Uterus (tissue), 3 donors: ENCODE measurements at regions not wholly inside any gene's neighbourhood (a gene's known extent, or its start where the extent isn't known, plus 50 kb on each side); places are given as distances from the start of the nearest gene placed in this dataset.

Experiments
- DNase-seq, 2 donors: peaks; one replicate each; pipeline ENCODE4 v3.0.0-alpha.2; 2019 to 2020
- H3K27ac ChIP-seq, 2 donors: fragments of 200-600 bp; sonication (generic); 1 replicate in 1 of 2; 2 replicates in 1 of 2; pipeline ENCODE4 v1.5.1; 2016 to 2018
- H3K27me3 ChIP-seq, 2 donors: fragments of 200-600 bp; sonication (generic); one replicate each; pipeline ENCODE4 v1.5.1; 2018 to 2019; ENCODE audit warnings: control low read depth in 1 of 2
- H3K36me3 ChIP-seq, 2 donors: fragments of 200-600 bp; sonication (generic); one replicate each; pipeline ENCODE4 v1.5.1; 2019; ENCODE audit warnings: control low read depth in 1 of 2
- H3K4me1 ChIP-seq, 2 donors: fragments of 200-600 bp; sonication (generic); one replicate each; pipeline ENCODE4 v1.5.1; 2018 to 2019; ENCODE audit warnings: control low read depth in 1 of 2
- H3K4me3 ChIP-seq, 2 donors: fragments of 200-600 bp; sonication (generic); 1 replicate in 1 of 2; 2 replicates in 1 of 2; pipeline ENCODE4 v1.5.1; 2018 to 2019; ENCODE audit warnings: mild to moderate bottlenecking in 1 of 2
- H3K9me3 ChIP-seq, 2 donors: fragments of 200-600 bp; sonication (generic); one replicate each; pipeline ENCODE4 v1.5.1; 2019; ENCODE audit warnings: control low read depth in 1 of 2
- POLR2A ChIP-seq, 2 donors: fragments of 450-650 bp; IDR thresholded peaks; one replicate each; pipeline ENCODE4 v1.6.1; 2016; ENCODE audit warnings: antibody characterized with exemption in 2 of 2, mild to moderate bottlenecking in 1 of 2, moderate library complexity in 1 of 2
- intact Hi-C: fragments of 100-400 bp; cut with DNase I; formaldehyde crosslinking; loops from one replicate; pipeline ENCODE4 v1.15.1; 2023; ENCODE audit warnings: low total_unique reads
- TF ChIP-seq, protein P1 (sequence below), 4 experiments: fragments of 200-600 bp in 2 of 4; fragments of 450-650 bp in 2 of 4; sonication (generic) in 2 of 4; IDR thresholded peaks; one replicate each; pipeline ENCODE4 v1.5.1; 2016 to 2019; ENCODE audit warnings: antibody characterized with exemption in 4 of 4, mild to moderate bottlenecking in 2 of 4, moderate library complexity in 1 of 4
- donor health status: DM: yes; HTN: yes; CAD: no.

- Histone ChIP-seq H3K4me3 (no peak overlapping the region), H3K9me3 (no peaks in the 10 kb centered on the region), H3K27ac (no peak overlapping the region), H3K36me3 (no peaks in the 10 kb centered on the region), H3K4me1 (no peaks in the 10 kb centered on the region), H3K27me3 (no peaks in the 10 kb centered on the region)
- TF ChIP-seq, protein P1, sequence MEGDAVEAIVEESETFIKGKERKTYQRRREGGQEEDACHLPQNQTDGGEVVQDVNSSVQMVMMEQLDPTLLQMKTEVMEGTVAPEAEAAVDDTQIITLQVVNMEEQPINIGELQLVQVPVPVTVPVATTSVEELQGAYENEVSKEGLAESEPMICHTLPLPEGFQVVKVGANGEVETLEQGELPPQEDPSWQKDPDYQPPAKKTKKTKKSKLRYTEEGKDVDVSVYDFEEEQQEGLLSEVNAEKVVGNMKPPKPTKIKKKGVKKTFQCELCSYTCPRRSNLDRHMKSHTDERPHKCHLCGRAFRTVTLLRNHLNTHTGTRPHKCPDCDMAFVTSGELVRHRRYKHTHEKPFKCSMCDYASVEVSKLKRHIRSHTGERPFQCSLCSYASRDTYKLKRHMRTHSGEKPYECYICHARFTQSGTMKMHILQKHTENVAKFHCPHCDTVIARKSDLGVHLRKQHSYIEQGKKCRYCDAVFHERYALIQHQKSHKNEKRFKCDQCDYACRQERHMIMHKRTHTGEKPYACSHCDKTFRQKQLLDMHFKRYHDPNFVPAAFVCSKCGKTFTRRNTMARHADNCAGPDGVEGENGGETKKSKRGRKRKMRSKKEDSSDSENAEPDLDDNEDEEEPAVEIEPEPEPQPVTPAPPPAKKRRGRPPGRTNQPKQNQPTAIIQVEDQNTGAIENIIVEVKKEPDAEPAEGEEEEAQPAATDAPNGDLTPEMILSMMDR (IDR thresholded peaks at IDR 0.05), result no peak
- TF ChIP-seq POLR2A (IDR thresholded peaks at IDR 0.05), result no peak
- no peak for DNase-seq
- intact Hi-C loops, result no loop called here
Observed at GRCh38 chr18:78636260-78636659, 343.4 kb upstream of the SALL3 start.

DNA sequence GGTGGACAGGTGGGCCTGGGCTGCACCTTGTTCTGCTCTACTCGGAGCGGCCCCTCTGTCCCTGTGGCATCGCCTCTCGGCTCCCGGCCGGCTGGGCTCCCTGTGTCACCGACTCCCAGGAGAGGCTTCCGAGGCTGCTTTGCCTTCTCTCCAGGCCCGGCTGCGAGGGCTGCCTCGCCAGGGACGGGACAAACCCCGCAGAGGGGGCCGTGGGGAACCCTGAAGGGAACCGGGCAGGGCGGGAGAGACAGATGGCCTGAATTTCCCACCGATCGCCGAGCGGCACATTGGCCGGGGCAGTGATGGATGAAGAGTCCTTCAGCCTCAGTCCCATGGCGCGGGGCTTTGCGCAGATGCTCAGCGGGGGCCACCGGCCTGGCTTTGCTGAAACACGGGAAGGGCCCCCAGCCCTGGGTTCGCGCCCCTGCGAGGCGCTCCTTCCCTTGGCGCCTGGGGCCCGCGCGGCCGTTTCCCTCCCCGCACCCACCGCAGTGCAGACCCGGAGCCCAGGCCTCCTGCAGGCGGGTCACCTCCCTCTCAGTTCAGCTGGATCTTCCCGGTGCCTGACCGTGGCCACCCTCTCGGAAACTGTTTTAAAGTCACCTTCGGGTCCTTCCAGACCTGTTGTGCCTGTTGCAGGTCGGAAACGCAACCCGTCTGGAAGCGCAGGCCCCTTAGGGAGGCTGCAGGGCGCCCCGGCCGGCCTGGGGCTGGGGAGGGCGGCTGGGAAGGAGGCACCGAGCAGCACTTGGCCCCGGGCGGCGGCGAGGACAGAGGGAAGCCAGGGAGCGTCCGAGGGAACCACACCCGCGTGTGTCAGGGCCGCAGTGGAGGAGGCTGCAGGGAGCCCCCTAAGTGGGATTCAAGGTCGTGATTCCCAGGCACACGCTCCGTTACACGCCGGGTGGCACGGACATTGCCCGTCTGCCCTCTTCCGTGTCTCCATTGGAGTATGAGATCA, 341.9 kb upstream of the SALL3 start:
- no peaks in the 10 kb centered on the region for H3K27me3 ChIP-seq
- H3K4me3 ChIP-seq, result no peak overlapping the region
- TF ChIP-seq, protein P1 (IDR thresholded peaks at IDR 0.05), result no peak
- no peak for TF ChIP-seq POLR2A (IDR thresholded peaks at IDR 0.05)
- no peak for DNase-seq
- intact Hi-C loops, result no loop called here
- H3K4me1 ChIP-seq, result no peaks in the 10 kb centered on the region
- H3K27ac ChIP-seq, result no peak overlapping the region
- H3K36me3 ChIP-seq, result no peaks in the 10 kb centered on the region
- H3K9me3 ChIP-seq, result no peaks in the 10 kb centered on the region

GRCh38 chr18:78639006-78639950, 340.3 kb upstream of the SALL3 start:
- Histone ChIP-seq H3K9me3 (no peaks in the 10 kb centered on the region), H3K27ac (no peak overlapping the region), H3K36me3 (no peaks in the 10 kb centered on the region), H3K4me1 (no peaks in the 10 kb centered on the region), H3K4me3 (no peak overlapping the region), H3K27me3 (no peaks in the 10 kb centered on the region)
- no peak for DNase-seq
- intact Hi-C loops, result no loop called here
- TF ChIP-seq, protein P1 (IDR thresholded peaks at IDR 0.05), result no peak
- TF ChIP-seq POLR2A (IDR thresholded peaks at IDR 0.05), result no peak

DNA sequence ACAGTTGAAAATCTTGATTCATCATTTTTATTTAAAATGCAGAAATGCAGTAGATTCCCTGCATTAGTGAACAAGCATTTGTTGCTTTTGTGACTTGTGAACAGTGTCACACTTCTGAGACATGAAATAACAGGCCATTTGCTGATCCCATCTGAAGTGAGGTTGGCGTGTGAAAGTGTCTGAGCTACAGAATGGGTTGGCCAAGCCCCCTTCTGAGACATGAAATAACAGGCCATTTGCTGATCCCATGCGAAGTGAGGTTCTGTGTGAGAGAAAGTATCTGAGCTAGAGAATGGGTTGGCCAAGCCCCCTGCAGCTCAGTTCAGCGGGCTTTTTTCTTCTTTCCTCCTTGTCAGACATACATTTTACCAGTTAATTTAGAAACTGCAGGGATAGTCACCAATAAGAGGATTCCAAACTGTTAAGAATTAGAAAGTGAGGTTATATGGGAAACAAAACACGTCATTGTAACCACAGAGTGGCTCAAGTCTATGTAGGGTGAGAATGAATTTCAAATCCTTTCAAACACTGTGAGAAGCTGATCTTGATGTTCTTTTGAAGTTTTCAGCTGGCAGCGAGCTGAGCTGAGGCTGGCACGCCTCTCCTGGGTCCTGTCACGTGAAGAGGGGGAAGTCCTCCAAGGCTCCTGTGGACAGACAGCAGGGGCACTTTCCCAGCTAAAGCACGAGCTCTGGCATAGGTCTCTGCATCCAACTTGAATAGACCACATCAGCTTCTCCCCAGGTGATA, 339.2 kb upstream of the SALL3 start:
- H3K9me3 ChIP-seq, result no peaks in the 10 kb centered on the region
- H3K4me1 ChIP-seq, result no peaks in the 10 kb centered on the region
- no peak for DNase-seq
- H3K36me3 ChIP-seq, result no peaks in the 10 kb centered on the region
- intact Hi-C loops, result no loop called here
- no peak overlapping the region for H3K4me3 ChIP-seq
- no peaks in the 10 kb centered on the region for H3K27me3 ChIP-seq
- no peak for TF ChIP-seq POLR2A (IDR thresholded peaks at IDR 0.05)
- TF ChIP-seq, protein P1 (IDR thresholded peaks at IDR 0.05), result no peak
- H3K27ac ChIP-seq, result no peak overlapping the region
